ENCODE measurements at regions not wholly inside any gene's neighbourhood (a gene's known extent, or its start where the extent isn't known, plus 50 kb on each side); places are given as distances from the start of the nearest gene placed in this dataset.

DNA sequence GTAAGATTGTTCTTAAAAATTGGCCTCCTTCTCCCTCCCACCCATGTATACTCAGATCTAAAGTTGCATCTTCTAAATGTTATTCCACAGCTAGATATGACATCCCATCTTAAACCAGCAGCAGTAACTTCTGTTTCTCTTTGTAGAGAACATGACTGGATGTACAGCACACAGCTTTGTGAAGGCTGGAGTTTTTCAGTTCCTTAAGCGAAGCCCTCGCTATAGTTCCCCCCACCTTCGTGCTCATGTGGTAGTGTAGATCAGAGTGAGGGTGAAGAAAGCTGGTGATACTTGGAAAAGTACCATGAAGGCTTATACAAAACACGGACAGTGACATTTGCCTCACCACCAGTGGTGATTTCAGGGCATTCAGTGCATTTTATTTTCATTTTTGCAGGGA is 137.5 kb downstream of the MAT2B start:
- TF ChIP-seq, protein P1, sequence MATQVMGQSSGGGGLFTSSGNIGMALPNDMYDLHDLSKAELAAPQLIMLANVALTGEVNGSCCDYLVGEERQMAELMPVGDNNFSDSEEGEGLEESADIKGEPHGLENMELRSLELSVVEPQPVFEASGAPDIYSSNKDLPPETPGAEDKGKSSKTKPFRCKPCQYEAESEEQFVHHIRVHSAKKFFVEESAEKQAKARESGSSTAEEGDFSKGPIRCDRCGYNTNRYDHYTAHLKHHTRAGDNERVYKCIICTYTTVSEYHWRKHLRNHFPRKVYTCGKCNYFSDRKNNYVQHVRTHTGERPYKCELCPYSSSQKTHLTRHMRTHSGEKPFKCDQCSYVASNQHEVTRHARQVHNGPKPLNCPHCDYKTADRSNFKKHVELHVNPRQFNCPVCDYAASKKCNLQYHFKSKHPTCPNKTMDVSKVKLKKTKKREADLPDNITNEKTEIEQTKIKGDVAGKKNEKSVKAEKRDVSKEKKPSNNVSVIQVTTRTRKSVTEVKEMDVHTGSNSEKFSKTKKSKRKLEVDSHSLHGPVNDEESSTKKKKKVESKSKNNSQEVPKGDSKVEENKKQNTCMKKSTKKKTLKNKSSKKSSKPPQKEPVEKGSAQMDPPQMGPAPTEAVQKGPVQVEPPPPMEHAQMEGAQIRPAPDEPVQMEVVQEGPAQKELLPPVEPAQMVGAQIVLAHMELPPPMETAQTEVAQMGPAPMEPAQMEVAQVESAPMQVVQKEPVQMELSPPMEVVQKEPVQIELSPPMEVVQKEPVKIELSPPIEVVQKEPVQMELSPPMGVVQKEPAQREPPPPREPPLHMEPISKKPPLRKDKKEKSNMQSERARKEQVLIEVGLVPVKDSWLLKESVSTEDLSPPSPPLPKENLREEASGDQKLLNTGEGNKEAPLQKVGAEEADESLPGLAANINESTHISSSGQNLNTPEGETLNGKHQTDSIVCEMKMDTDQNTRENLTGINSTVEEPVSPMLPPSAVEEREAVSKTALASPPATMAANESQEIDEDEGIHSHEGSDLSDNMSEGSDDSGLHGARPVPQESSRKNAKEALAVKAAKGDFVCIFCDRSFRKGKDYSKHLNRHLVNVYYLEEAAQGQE (IDR thresholded peaks at IDR 0.05; ENCODE audit: low read depth, low read length) = no peak
- no peak for TF ChIP-seq CREM (IDR thresholded peaks at IDR 0.05; ENCODE audit: low read depth)
- TF ChIP-seq ETV6 (conservative IDR thresholded peaks at IDR 0.05 in 1 of 2, IDR thresholded peaks at IDR 0.05 in 1 of 2; ENCODE audit: borderline replicate concordance in 1 of 2, low read depth in 1 of 2) = no peak
- no peak for TF ChIP-seq RCOR1 (conservative IDR thresholded peaks at IDR 0.05; ENCODE audit: low read depth, low read length)
- TF ChIP-seq JUND (IDR thresholded peaks at IDR 0.05; ENCODE audit: low read depth, low read length) = no peak
- TF ChIP-seq MEF2A (IDR thresholded peaks at IDR 0.05; ENCODE audit: insufficient read depth, low read depth, low read length) = no peak
- no peak for TF ChIP-seq TAF1 (IDR thresholded peaks at IDR 0.05; ENCODE audit: borderline replicate concordance, low read depth, low read length)
- TF ChIP-seq TCF3 (IDR thresholded peaks at IDR 0.05; ENCODE audit: borderline replicate concordance, insufficient read depth, low read depth, low read length) = no peak
- no peak for TF ChIP-seq POLR2A (IDR thresholded peaks at IDR 0.05; ENCODE audit: low read depth, low read length)
- no peak for TF ChIP-seq CREB1 (IDR thresholded peaks at IDR 0.05; ENCODE audit: low read depth)
- TF ChIP-seq RFX5 (IDR thresholded peaks at IDR 0.05; ENCODE audit: low read depth, low read length) = no peak

All from GM12878 (cell line).